Limb (tissue), 2 donors: ENCODE measurements at regions not wholly inside any gene's neighbourhood (a gene's known extent, or its start where the extent isn't known, plus 50 kb on each side); places are given as distances from the start of the nearest gene placed in this dataset.
"Not testable (repeated sequence)": the region's sequence is repeated elsewhere in the genome, so short reads cannot be mapped to it uniquely, and the experiment has no call there.

Source experiments
- DNase-seq, 2 donors: peaks; one replicate each; pipeline ENCODE4 v3.0.0-alpha.2; 2016; ENCODE audit errors: extremely low spot score in 2 of 2

GRCh38 chr2:7145707-7146106 lies 228.5 kb downstream of the RNF144A start:
- no peak for DNase-seq

GRCh38 chr2:7146151-7146550 lies 228.9 kb downstream of the RNF144A start:
- DNase-seq: no peak

DNA sequence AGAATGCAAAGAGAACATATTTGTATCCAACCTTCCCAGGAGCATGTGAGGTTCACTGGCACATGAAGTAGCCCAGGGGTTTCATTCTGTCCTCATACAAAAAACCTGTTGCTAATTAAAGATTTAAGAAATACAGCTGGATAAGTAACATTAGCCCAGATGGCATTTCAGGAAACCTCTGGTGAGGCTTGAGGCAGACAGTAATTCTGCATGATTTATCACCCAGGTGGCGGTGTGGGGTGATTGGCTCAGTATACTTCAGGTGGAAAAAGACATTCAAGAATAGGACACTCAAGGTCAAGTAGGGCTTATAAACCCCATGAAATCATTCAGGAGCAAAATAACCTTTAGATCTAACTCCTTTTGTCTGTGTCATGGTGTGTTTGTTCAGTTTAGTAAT lies 237.4 kb downstream of the RNF144A start:
- DNase-seq: no peak

DNA sequence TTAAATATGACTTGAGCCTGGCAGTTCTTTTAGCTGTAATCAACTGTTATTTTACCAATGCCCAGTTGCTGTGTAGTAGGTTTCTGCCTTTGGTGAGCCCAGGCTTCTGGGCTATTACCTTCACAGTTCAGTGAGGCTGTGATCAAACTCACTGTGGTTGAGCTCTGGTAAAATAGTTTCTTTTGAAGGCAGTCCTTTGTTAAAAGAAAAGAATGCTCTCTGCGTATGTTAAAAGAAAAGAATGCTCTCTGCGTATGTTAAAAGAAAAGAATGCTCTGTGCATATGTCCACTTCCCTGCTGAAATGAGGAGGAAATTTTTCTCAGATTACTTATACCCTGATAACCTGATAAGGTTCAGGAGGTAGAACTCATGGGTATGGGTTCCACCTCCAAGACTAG lies 244.3 kb downstream of the RNF144A start:
- DNase-seq: no peak

DNA sequence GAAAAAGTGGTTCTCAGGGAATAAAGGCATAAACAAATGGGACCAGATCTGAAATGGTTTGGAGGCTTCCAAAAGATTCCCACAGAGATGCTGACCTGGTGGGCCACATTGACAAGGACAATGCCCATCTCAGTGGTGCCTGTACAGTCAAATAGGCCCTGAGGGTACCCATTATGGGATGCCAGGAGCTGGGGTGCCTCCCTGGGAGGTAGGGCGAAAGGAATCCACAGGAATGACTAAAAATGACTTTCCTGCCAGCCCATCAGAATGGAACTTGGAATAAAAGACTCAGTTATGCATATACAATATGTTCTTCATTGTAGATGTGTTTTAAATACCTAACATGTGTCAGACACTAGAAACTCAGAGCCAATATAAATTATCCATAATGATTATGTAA lies 248.5 kb downstream of the RNF144A start:
- DNase-seq: no peak

DNA sequence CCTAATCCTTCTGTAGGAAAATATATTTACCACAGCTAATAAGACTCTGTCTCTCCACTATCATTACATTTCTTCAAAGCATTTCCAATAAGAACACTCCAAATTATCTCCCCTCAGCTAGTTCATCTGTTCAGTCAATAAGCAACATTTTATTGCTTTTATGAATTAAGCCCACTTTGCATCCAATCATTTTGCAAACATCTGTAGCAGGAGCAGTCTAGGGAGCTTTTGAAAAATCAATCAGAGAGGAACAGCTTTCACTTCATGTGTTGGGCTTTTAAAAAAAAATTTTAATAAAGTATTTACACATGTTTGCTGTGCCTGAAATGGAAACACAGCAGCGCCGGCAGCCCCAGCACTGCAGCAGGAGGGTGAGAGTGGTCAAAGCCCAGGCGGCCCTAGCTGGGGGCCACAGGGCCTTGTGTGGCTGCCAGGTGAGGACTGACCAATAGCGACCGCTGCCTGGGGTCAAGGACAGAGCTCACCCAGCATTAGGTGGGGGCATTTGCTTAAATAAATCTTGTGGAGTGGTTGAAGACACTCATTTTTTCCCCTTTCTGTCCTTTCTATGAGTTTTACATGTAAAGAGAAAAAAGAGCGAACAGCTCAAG lies 250.7 kb downstream of the RNF144A start:
- no peak for DNase-seq

- no peak for DNase-seq
These were observed 252.4 kb downstream of the RNF144A start for GRCh38 chr2:7169593-7169992.

DNA sequence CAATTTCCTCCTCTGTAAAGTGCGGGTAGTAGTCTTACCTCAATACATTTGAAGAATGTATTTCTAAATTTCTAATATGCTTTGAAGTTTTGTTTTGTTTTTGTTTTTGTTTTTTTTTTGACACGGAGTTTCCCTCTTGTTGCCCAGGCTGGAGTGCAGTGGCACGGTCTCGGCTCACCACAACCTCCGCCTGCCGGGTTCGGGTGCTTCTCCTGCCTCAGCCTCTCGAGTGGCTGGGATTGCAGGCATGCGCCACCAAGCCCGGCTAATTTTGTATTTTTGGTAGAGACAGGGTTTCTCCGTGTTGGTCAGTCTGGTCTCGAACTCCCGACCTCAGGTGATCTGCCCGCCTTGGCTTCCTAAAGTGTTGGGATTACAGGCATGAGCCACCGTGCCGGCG lies 261.8 kb downstream of the RNF144A start:
- not testable (repeated sequence) for DNase-seq

- peak in 1 of 2 donors; percentile 31 for DNase-seq
These were observed 263.6 kb downstream of the RNF144A start for GRCh38 chr2:7180638-7181370.

- DNase-seq: no peak
These were observed 265.3 kb downstream of the RNF144A start for GRCh38 chr2:7182525-7182924.

- no peak for DNase-seq
These were observed 271.9 kb downstream of the RNF144A start for GRCh38 chr2:7189106-7189505.

DNA sequence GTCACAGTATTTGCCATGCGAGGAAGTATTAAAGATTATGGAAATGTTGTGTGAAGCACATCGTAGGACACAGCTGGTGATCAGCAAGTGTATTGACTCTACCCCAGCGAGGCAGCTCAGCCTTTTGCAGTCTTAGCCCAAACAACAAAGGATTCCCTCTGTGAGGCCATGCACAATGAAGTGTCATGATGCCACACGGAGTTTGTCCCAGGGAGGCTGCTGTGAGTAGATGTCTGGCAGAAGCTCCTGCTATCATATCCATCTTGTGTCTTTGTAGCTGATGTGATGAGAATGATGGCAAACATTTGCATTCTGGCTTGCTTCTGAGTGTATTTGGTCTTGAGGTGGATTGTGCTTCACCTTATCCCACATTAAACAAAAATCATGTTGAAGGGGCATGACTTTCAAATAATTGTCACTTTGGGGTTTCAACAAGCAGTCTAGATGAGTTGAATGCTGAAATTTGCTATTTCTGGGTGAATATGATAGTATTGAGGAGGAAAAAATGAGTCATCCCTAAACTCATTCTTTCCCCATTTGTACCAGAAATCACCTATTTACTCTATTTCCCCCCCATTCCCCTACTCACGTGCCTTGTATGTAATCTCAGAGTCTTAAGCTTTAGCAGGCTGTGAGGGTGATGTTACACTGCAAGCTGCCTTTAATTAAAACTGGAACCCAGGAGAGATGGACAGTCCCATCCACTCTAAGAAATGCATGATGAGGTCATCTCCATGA lies 273.5 kb downstream of the RNF144A start:
- DNase-seq: no peak

DNA sequence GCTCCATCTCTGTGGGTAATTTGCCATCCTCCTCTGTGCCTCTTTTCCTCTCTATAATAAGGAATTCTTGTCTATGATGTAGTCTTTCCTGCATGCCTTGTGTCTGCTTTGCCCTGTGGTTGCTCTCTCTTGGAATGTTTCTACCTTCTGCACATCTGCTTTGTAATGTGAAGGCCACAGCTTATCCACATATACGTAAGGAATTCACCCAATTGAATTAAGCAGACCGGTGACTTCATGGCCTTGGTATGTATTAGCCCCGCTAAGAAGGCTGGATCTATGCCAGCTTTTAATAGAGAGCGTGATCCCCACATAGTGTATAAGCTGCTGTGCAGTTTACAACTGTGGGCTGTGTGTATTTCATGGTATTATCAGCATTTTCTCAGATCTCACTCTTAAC lies 274.7 kb downstream of the RNF144A start:
- DNase-seq: peak; percentile 44 to 65

- no peak for DNase-seq
These were observed 276.2 kb downstream of the RNF144A start for GRCh38 chr2:7193457-7193856.

- DNase-seq: no peak
These were observed 277.7 kb downstream of the RNF144A start for GRCh38 chr2:7194950-7195349.

DNA sequence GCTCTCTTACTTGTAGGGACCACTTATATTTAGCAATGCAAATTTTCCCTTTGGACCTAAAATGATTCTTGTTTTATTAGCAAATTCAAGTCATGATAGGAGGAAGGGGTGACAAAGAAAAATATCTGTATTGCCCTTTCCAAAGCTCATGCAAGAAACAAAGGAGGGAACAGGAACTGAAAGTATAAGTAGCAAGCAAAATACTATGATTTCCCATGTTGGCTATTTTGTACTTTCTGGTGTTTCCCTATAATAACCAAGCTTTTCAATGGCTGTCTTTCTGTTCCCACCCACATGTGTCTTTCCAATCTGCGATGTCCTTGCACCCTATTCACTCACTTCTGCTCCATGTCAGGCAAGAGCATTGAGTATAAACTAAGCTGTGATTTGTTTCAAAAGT lies 279.7 kb downstream of the RNF144A start:
- DNase-seq: no peak

GRCh38 chr2:7201851-7202250 lies 284.6 kb downstream of the RNF144A start:
- DNase-seq: no peak

DNA sequence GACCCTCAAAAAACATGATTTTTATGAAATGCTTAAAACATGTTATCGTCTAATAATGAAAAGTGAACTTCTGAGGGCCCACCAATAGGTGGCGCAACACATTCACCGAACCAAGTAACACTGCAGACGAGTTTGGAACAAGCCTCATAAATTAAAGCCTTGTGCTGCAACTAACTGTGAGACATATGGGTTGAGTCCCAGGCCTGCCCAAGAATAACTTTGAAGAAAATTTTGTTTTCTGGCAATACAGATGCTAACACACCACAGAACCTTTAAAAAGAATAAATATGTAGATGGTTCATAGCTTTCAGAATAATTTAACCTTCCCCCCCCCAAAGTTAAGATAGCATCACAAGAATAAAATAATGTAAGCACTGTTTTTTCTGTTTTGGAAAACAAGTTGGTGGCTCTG lies 285.9 kb downstream of the RNF144A start:
- peak; percentile 73 to 83 for DNase-seq

- DNase-seq: no peak
These were observed 288.1 kb downstream of the RNF144A start for GRCh38 chr2:7205151-7205830.

DNA sequence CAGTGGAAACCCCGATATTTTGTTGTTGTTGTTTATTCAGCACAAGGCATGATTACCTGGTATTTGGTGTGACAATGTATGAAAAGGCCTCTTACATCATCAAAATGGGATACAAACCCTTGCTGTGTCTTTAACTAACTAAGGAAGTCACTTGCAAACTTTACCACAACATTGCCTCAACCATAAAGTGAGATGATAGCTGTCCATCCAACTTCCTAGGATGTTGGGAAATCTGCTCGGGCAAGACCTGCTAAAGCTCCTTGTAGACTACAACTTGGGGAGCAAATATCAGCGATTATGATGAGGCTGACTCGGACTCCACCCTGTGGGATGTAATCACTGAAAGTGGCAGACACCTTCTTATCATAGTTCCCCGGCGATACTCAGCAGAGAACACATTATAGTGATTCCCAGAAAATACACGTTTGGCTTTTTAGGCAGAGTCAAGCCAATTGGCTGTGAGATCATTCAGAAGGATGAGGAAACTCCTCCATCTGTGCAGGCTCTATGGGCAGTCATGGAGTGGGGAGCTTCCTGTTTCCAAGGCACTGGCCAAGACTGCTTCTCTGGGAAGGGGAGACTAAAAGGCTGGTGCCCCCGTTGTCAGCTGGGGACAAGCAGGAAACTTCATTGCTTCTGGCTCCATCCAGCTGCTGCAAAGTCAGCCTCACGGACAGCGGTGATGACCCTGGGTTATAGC lies 289.0 kb downstream of the RNF144A start:
- no peak for DNase-seq

- no peak for DNase-seq
These were observed 290.4 kb downstream of the RNF144A start for GRCh38 chr2:7207631-7208030.
